A549 (cell line): ENCODE measurements at regions not wholly inside any gene's neighbourhood (a gene's known extent, or its start where the extent isn't known, plus 50 kb on each side); places are given as distances from the start of the nearest gene placed in this dataset.

ENCODE experiments used
- CEBPB ChIP-seq, 2 experiments: fragments of >200 bp in 1 of 2; sonication (Bioruptor Twin) in 1 of 2; formaldehyde crosslinking in 1 of 2; IDR thresholded peaks; 2 replicates each; pipeline ENCODE4 v1.6.1; 2012 to 2016
- EP300 ChIP-seq, 2 experiments: fragments of >200 bp; sonication (Bioruptor Twin); formaldehyde crosslinking; IDR thresholded peaks; 2 replicates in 1 of 2; 3 replicates in 1 of 2; pipeline ENCODE4 v1.6.1; 2016 to 2017
- TF ChIP-seq, protein P1 (sequence below): fragments of >200 bp; sonication (Bioruptor Twin); formaldehyde crosslinking; IDR thresholded peaks from 3 replicates; pipeline ENCODE4 v1.5.1; 2016

DNA sequence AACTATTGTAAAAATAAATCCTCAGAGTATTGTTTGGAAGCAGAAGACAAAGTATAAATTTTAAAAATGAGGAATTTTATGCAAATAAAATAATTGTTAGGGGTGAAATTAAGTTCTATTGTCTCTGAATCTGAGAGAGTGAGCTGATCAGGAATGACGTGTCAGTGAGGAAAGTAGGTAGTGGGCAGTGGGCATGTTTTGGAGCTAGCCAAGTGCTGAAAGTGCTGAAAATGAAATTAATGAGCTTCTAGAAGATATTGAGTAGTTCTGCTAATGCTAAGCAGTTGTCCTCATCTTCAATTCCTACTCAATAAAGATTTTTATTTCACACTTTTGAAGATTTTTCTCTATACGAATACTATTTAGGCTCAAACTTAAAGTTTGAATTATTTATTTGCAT lies 1167.8 kb upstream of the PCDH20 start:
- TF ChIP-seq EP300 (IDR thresholded peaks at IDR 0.05) (no peak), CEBPB (IDR thresholded peaks at IDR 0.05) (no peak)
- TF ChIP-seq, protein P1, sequence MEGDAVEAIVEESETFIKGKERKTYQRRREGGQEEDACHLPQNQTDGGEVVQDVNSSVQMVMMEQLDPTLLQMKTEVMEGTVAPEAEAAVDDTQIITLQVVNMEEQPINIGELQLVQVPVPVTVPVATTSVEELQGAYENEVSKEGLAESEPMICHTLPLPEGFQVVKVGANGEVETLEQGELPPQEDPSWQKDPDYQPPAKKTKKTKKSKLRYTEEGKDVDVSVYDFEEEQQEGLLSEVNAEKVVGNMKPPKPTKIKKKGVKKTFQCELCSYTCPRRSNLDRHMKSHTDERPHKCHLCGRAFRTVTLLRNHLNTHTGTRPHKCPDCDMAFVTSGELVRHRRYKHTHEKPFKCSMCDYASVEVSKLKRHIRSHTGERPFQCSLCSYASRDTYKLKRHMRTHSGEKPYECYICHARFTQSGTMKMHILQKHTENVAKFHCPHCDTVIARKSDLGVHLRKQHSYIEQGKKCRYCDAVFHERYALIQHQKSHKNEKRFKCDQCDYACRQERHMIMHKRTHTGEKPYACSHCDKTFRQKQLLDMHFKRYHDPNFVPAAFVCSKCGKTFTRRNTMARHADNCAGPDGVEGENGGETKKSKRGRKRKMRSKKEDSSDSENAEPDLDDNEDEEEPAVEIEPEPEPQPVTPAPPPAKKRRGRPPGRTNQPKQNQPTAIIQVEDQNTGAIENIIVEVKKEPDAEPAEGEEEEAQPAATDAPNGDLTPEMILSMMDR = no peak
